ENCODE measurements at regions not wholly inside any gene's neighbourhood (a gene's known extent, or its start where the extent isn't known, plus 50 kb on each side); places are given as distances from the start of the nearest gene placed in this dataset.

DNA sequence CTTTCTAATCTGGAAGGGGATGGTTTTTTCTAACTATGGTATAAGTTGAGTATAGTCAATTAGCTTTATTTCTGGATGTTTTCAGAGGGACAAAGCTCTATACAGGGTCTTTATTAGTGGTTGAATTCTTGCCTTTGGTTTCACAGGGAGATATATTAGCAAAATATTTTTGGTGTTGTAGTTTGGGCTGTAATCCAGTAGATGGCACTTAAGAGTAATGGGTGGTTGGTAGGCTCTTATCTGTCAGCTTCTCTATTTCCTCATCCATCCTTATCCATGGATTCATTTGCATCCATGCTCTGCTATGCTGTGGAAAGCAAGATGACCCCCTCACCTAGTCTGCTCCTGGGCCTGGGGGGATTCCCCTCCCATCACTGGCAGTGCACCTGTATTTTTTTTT is 363.6 kb upstream of the CYLC2 start:
- H3K4me2 ChIP-seq (ENCODE audit: low read length), result no peak overlapping the region
- no peak overlapping the region for H2AFZ ChIP-seq (ENCODE audit: low read depth, low read length)
- no peak overlapping the region for H3K27ac ChIP-seq (ENCODE audit: low read length)
- no peaks in the 10 kb centered on the region for H3K36me3 ChIP-seq (ENCODE audit: insufficient read depth, low read length)
- H3F3A ChIP-seq (ENCODE audit: insufficient read depth, low read length, poor library complexity, severe bottlenecking), result no peaks in the 10 kb centered on the region
- no peaks in the 10 kb centered on the region for H3K9me3 ChIP-seq (ENCODE audit: low read length)
- H3K27me3 ChIP-seq (ENCODE audit: insufficient read depth, low read depth, low read length), result no peaks in the 10 kb centered on the region
- TF ChIP-seq POLR2AphosphoS5 (IDR thresholded peaks at IDR 0.05) (no peak), TAF1 (IDR thresholded peaks at IDR 0.05; ENCODE audit: low read depth) (no peak), MXI1 (conservative IDR thresholded peaks at IDR 0.05; ENCODE audit: poor library complexity, severe bottlenecking) (no peak), EZH2 (IDR thresholded peaks at IDR 0.05; ENCODE audit: borderline replicate concordance, insufficient read depth, low read length, poor library complexity, severe bottlenecking) (no peak), SMC3 (conservative IDR thresholded peaks at IDR 0.05; ENCODE audit: poor library complexity) (peak; percentile 28), RAD21 (conservative IDR thresholded peaks at IDR 0.05) (peak; percentile 45), EP300 (conservative IDR thresholded peaks at IDR 0.05; ENCODE audit: poor library complexity, severe bottlenecking) (no peak)
- TF ChIP-seq, protein P1, sequence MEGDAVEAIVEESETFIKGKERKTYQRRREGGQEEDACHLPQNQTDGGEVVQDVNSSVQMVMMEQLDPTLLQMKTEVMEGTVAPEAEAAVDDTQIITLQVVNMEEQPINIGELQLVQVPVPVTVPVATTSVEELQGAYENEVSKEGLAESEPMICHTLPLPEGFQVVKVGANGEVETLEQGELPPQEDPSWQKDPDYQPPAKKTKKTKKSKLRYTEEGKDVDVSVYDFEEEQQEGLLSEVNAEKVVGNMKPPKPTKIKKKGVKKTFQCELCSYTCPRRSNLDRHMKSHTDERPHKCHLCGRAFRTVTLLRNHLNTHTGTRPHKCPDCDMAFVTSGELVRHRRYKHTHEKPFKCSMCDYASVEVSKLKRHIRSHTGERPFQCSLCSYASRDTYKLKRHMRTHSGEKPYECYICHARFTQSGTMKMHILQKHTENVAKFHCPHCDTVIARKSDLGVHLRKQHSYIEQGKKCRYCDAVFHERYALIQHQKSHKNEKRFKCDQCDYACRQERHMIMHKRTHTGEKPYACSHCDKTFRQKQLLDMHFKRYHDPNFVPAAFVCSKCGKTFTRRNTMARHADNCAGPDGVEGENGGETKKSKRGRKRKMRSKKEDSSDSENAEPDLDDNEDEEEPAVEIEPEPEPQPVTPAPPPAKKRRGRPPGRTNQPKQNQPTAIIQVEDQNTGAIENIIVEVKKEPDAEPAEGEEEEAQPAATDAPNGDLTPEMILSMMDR (IDR thresholded peaks at IDR 0.05; ENCODE audit: poor library complexity, severe bottlenecking), result peak; percentile 29
- TF ChIP-seq, protein P2, sequence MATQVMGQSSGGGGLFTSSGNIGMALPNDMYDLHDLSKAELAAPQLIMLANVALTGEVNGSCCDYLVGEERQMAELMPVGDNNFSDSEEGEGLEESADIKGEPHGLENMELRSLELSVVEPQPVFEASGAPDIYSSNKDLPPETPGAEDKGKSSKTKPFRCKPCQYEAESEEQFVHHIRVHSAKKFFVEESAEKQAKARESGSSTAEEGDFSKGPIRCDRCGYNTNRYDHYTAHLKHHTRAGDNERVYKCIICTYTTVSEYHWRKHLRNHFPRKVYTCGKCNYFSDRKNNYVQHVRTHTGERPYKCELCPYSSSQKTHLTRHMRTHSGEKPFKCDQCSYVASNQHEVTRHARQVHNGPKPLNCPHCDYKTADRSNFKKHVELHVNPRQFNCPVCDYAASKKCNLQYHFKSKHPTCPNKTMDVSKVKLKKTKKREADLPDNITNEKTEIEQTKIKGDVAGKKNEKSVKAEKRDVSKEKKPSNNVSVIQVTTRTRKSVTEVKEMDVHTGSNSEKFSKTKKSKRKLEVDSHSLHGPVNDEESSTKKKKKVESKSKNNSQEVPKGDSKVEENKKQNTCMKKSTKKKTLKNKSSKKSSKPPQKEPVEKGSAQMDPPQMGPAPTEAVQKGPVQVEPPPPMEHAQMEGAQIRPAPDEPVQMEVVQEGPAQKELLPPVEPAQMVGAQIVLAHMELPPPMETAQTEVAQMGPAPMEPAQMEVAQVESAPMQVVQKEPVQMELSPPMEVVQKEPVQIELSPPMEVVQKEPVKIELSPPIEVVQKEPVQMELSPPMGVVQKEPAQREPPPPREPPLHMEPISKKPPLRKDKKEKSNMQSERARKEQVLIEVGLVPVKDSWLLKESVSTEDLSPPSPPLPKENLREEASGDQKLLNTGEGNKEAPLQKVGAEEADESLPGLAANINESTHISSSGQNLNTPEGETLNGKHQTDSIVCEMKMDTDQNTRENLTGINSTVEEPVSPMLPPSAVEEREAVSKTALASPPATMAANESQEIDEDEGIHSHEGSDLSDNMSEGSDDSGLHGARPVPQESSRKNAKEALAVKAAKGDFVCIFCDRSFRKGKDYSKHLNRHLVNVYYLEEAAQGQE (IDR thresholded peaks at IDR 0.05; ENCODE audit: borderline replicate concordance), result no peak
- no peak overlapping the region for H3K4me3 ChIP-seq (ENCODE audit: low read length)
- no peaks in the 10 kb centered on the region for H3K9me2 ChIP-seq (ENCODE audit: insufficient read depth, low read length)
- H4K20me1 ChIP-seq (ENCODE audit: insufficient read depth), result no peaks in the 10 kb centered on the region
- H3K9ac ChIP-seq (ENCODE audit: low read length), result no peak overlapping the region
- H3K79me2 ChIP-seq (replicated peaks; ENCODE audit: insufficient read depth, low read length), result no peaks in the 10 kb centered on the region

DNA sequence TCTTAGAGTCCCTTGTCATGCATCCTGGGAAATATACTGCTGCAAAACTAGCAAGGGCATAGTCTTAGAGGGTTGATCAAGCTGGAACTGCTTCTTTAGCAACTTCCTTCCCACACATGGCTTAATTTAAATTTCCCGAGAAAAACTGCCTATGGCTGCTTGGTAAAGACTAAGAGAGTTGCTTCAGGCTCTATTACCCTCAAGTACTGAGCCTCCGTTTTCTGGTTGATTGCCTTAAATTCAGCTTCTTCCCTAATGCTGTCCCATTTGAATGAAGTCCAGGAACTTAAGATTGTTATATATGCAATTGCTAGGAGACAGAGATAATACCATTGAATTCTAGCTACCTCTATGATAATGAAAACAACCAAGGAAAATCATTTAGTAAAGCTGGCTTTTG is 385.7 kb upstream of the CYLC2 start:
- Histone ChIP-seq H3K27ac (ENCODE audit: low read length) (no peak overlapping the region), H3F3A (ENCODE audit: insufficient read depth, low read length, poor library complexity, severe bottlenecking) (no peaks in the 10 kb centered on the region), H2AFZ (ENCODE audit: low read depth, low read length) (no peak overlapping the region), H3K4me3 (ENCODE audit: low read length) (no peak overlapping the region), H3K9ac (ENCODE audit: low read length) (no peak overlapping the region), H3K9me2 (ENCODE audit: insufficient read depth, low read length) (no peaks in the 10 kb centered on the region), H3K9me3 (ENCODE audit: low read length) (peaks cover 3% of the 10 kb centered on the region), H3K4me2 (ENCODE audit: low read length) (no peak overlapping the region), H3K36me3 (ENCODE audit: insufficient read depth, low read length) (no peaks in the 10 kb centered on the region), H4K20me1 (ENCODE audit: insufficient read depth) (no peaks in the 10 kb centered on the region), H3K79me2 (replicated peaks; ENCODE audit: insufficient read depth, low read length) (no peaks in the 10 kb centered on the region), H3K27me3 (ENCODE audit: insufficient read depth, low read depth, low read length) (no peaks in the 10 kb centered on the region)
- TF ChIP-seq RAD21 (conservative IDR thresholded peaks at IDR 0.05), result no peak
- no peak for TF ChIP-seq SMC3 (conservative IDR thresholded peaks at IDR 0.05; ENCODE audit: poor library complexity)
- TF ChIP-seq, protein P1 (IDR thresholded peaks at IDR 0.05; ENCODE audit: poor library complexity, severe bottlenecking), result no peak
- no peak for TF ChIP-seq MXI1 (conservative IDR thresholded peaks at IDR 0.05; ENCODE audit: poor library complexity, severe bottlenecking)
- TF ChIP-seq, protein P2 (IDR thresholded peaks at IDR 0.05; ENCODE audit: borderline replicate concordance), result no peak
- no peak for TF ChIP-seq EP300 (conservative IDR thresholded peaks at IDR 0.05; ENCODE audit: poor library complexity, severe bottlenecking)
- no peak for TF ChIP-seq TAF1 (IDR thresholded peaks at IDR 0.05; ENCODE audit: low read depth)
- no peak for TF ChIP-seq POLR2AphosphoS5 (IDR thresholded peaks at IDR 0.05)
- no peak for TF ChIP-seq EZH2 (IDR thresholded peaks at IDR 0.05; ENCODE audit: borderline replicate concordance, insufficient read depth, low read length, poor library complexity, severe bottlenecking)

Data from neural cell (in vitro differentiated cells).